Panc1 (cell line): ENCODE measurements at regions not wholly inside any gene's neighbourhood (a gene's known extent, or its start where the extent isn't known, plus 50 kb on each side); places are given as distances from the start of the nearest gene placed in this dataset.

Experiments used
- CTCF ChIP-seq: fragments of 450-650 bp; IDR thresholded peaks from 2 replicates; pipeline ENCODE4 v1.5.1; 2017; ENCODE audit warnings: mild to moderate bottlenecking
- POLR2AphosphoS5 ChIP-seq: IDR thresholded peaks from 2 replicates; pipeline ENCODE4 v1.6.1; 2012; ENCODE audit warnings: mild to moderate bottlenecking, low read depth, low read length, moderate library complexity
- TCF7L2 ChIP-seq: IDR thresholded peaks from 2 replicates; pipeline ENCODE4 v1.6.1; 2011; ENCODE audit warnings: mild to moderate bottlenecking, low read depth, low read length, inconsistent platforms

- no peak for TF ChIP-seq CTCF
- TF ChIP-seq POLR2AphosphoS5: no peak
- no peak for TF ChIP-seq TCF7L2
Measured at GRCh38 chr5:6158974-6159831, 219.1 kb downstream of the MED10 start.
